Loucy (cell line): ENCODE measurements at regions not wholly inside any gene's neighbourhood (a gene's known extent, or its start where the extent isn't known, plus 50 kb on each side); places are given as distances from the start of the nearest gene placed in this dataset.

Experiments used
- H2AFZ ChIP-seq: fragments of 200-600 bp; sonication (generic); 2 replicates; pipeline ENCODE4 v1.6.0; 2016; ENCODE audit warnings: antibody characterized with exemption, mild to moderate bottlenecking, low read length, moderate library complexity
- H3F3A ChIP-seq: fragments of 200-600 bp; 2 replicates; pipeline ENCODE4 v1.6.0; 2016; ENCODE audit warnings: antibody characterized with exemption, low read depth, mild to moderate bottlenecking
- H3K27me3 ChIP-seq: fragments of 200-600 bp; sonication (generic); 2 replicates; pipeline ENCODE4 v1.6.1; 2014; ENCODE audit warnings: low read length, mild to moderate bottlenecking; ENCODE audit not compliant: insufficient read depth, poor library complexity, severe bottlenecking
- H3K36me3 ChIP-seq: fragments of 200-600 bp; sonication (generic); 2 replicates; pipeline ENCODE4 v1.6.1; 2016; ENCODE audit warnings: low read length; ENCODE audit not compliant: insufficient read depth
- H3K4me1 ChIP-seq: fragments of 200-600 bp; sonication (generic); 2 replicates; pipeline ENCODE4 v1.5.1; 2014; ENCODE audit warnings: low read length, mild to moderate bottlenecking; ENCODE audit not compliant: insufficient read depth, poor library complexity, severe bottlenecking
- H3K4me2 ChIP-seq: fragments of 200-600 bp; sonication (generic); 2 replicates; pipeline ENCODE4 v1.6.0; 2014; ENCODE audit warnings: antibody characterized with exemption, low read length, low read depth, mild to moderate bottlenecking; ENCODE audit not compliant: poor library complexity, severe bottlenecking
- H3K4me3 ChIP-seq: fragments of 200-600 bp; sonication (generic); 2 replicates; pipeline ENCODE4 v1.5.1; 2014; ENCODE audit warnings: low read length, mild to moderate bottlenecking, mixed read lengths; ENCODE audit not compliant: poor library complexity, severe bottlenecking
- H3K79me2 ChIP-seq: fragments of 200-600 bp; sonication (generic); 2 replicates; pipeline ENCODE4 v1.6.1; 2014; ENCODE audit warnings: low read length; ENCODE audit not compliant: insufficient read depth
- H3K9ac ChIP-seq: fragments of 200-600 bp; sonication (generic); 2 replicates; pipeline ENCODE4 v1.6.0; 2014; ENCODE audit warnings: mild to moderate bottlenecking, low read depth, low read length, moderate library complexity; ENCODE audit not compliant: poor library complexity, severe bottlenecking
- H3K9me2 ChIP-seq: fragments of 200-600 bp; sonication (generic); replicated peaks from 2 replicates; pipeline ENCODE4 v1.6.1; 2016; ENCODE audit warnings: low read depth, low read length, mixed read lengths
- H3K9me3 ChIP-seq: fragments of 200-600 bp; sonication (generic); 2 replicates; pipeline ENCODE4 v1.6.1; 2014; ENCODE audit warnings: mild to moderate bottlenecking, antibody characterized with exemption, low read length, low read depth; ENCODE audit not compliant: insufficient read depth
- H4K20me1 ChIP-seq: fragments of 200-600 bp; sonication (generic); 2 replicates; pipeline ENCODE4 v1.6.0; 2014; ENCODE audit warnings: antibody characterized with exemption, low read length, mild to moderate bottlenecking; ENCODE audit not compliant: insufficient read depth, poor library complexity, severe bottlenecking
- EZH2phosphoT487 ChIP-seq: fragments of 200-600 bp; IDR thresholded peaks from 2 replicates; pipeline ENCODE4 v1.6.1; 2018; ENCODE audit warnings: antibody characterized with exemption, mild to moderate bottlenecking, moderate library complexity, borderline replicate concordance
- TF ChIP-seq, protein P1 (sequence below): fragments of 200-600 bp; sonication (generic); conservative IDR thresholded peaks from 2 replicates; pipeline ENCODE4 v1.5.1; 2014; ENCODE audit warnings: mild to moderate bottlenecking, antibody characterized with exemption, low read length

- no peak overlapping the region for H3K9ac ChIP-seq
- H3K79me2 ChIP-seq, result no peaks in the 10 kb centered on the region
Measured at GRCh38 chr18:78085241-78086185, 835.9 kb downstream of the GALR1 start.

DNA sequence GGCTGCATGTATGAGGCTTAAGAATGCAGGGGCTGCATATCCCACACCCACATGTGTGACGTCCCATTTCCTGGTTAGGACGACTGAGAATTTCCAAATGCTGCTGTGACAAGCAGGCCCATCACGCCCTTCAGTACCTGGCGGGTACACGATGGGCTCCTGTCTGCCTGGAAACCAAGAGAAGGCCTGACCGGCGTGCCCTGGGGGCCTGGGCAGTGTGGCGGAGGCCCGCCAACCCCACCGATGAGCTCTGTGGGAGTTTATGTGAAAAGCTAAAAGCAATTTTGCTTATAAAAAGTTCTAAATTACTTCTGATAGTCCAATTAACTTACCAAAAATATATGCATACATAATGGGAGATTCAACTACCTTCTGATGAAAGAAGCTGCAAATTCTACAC, 837.3 kb downstream of the GALR1 start:
- no peaks in the 10 kb centered on the region for H3F3A ChIP-seq
- no peaks in the 10 kb centered on the region for H3K4me1 ChIP-seq
- H3K4me2 ChIP-seq, result no peak overlapping the region
- H4K20me1 ChIP-seq, result no peaks in the 10 kb centered on the region
- H3K9me2 ChIP-seq, result no peaks in the 10 kb centered on the region
- H3K9ac ChIP-seq, result no peak overlapping the region
- no peaks in the 10 kb centered on the region for H3K27me3 ChIP-seq
- no peak overlapping the region for H2AFZ ChIP-seq
- no peak overlapping the region for H3K4me3 ChIP-seq
- H3K36me3 ChIP-seq, result no peaks in the 10 kb centered on the region
- TF ChIP-seq, protein P1, sequence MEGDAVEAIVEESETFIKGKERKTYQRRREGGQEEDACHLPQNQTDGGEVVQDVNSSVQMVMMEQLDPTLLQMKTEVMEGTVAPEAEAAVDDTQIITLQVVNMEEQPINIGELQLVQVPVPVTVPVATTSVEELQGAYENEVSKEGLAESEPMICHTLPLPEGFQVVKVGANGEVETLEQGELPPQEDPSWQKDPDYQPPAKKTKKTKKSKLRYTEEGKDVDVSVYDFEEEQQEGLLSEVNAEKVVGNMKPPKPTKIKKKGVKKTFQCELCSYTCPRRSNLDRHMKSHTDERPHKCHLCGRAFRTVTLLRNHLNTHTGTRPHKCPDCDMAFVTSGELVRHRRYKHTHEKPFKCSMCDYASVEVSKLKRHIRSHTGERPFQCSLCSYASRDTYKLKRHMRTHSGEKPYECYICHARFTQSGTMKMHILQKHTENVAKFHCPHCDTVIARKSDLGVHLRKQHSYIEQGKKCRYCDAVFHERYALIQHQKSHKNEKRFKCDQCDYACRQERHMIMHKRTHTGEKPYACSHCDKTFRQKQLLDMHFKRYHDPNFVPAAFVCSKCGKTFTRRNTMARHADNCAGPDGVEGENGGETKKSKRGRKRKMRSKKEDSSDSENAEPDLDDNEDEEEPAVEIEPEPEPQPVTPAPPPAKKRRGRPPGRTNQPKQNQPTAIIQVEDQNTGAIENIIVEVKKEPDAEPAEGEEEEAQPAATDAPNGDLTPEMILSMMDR, result no peak
- TF ChIP-seq EZH2phosphoT487, result no peak
- H3K79me2 ChIP-seq, result no peaks in the 10 kb centered on the region
- peaks cover 13% of the 10 kb centered on the region; the same call in 1 of the 2 replicates for H3K9me3 ChIP-seq

More at GRCh38 chr18:78085241-78086185, 835.9 kb downstream of the GALR1 start:
- Histone ChIP-seq H3K9me2 (no peaks in the 10 kb centered on the region), H2AFZ (no peak overlapping the region), H3K4me3 (no peak overlapping the region), H3K36me3 (no peaks in the 10 kb centered on the region), H3K4me1 (no peaks in the 10 kb centered on the region), H3F3A (no peaks in the 10 kb centered on the region), H3K27me3 (no peaks in the 10 kb centered on the region), H4K20me1 (no peaks in the 10 kb centered on the region), H3K9me3 (peaks cover 13% of the 10 kb centered on the region; the same call in 1 of the 2 replicates), H3K4me2 (no peak overlapping the region)
- TF ChIP-seq, protein P1, result no peak
- no peak for TF ChIP-seq EZH2phosphoT487

GRCh38 chr18:78087338-78087737, 837.7 kb downstream of the GALR1 start:
- H3K9ac ChIP-seq, result no peak overlapping the region
- no peaks in the 10 kb centered on the region for H3K79me2 ChIP-seq
- peaks cover 13% of the 10 kb centered on the region; the same call in 1 of the 2 replicates for H3K9me3 ChIP-seq
- no peak overlapping the region for H3K4me2 ChIP-seq
- no peaks in the 10 kb centered on the region for H3K9me2 ChIP-seq
- H3K36me3 ChIP-seq, result no peaks in the 10 kb centered on the region
- H3K4me3 ChIP-seq, result no peak overlapping the region
- no peak for TF ChIP-seq EZH2phosphoT487
- TF ChIP-seq, protein P1, result no peak
- H3K4me1 ChIP-seq, result no peaks in the 10 kb centered on the region
- H3F3A ChIP-seq, result no peaks in the 10 kb centered on the region
- H4K20me1 ChIP-seq, result no peaks in the 10 kb centered on the region
- H3K27me3 ChIP-seq, result no peaks in the 10 kb centered on the region
- H2AFZ ChIP-seq, result no peak overlapping the region
